HepG2 (cell line): ENCODE measurements at regions not wholly inside any gene's neighbourhood (a gene's known extent, or its start where the extent isn't known, plus 50 kb on each side); places are given as distances from the start of the nearest gene placed in this dataset.

ENCODE experiments used
- ARHGAP35 ChIP-seq: sonication (generic); formaldehyde crosslinking; IDR thresholded peaks from 2 replicates; pipeline ENCODE4 v1.9.0; 2022; ENCODE audit warnings: mild to moderate bottlenecking, inconsistent platforms, moderate library complexity, missing genetic modification reagents, borderline replicate concordance
- ARID5B ChIP-seq: IDR thresholded peaks from 2 replicates; pipeline ENCODE4 v1.4.0; 2020; ENCODE audit warnings: mild to moderate bottlenecking, missing genetic modification reagents
- CHD2 ChIP-seq: IDR thresholded peaks from 2 replicates; pipeline ENCODE4 v1.6.1; 2011; ENCODE audit warnings: low read depth, low read length, improper control_type of control experiment
- ESRRA ChIP-seq: sonication (generic); formaldehyde crosslinking; IDR thresholded peaks from 2 replicates; pipeline ENCODE4 v1.5.1; 2020; ENCODE audit warnings: mild to moderate bottlenecking, low read depth, missing genetic modification reagents
- HNRNPH1 ChIP-seq: fragments of 200-400 bp; formaldehyde crosslinking; optimal IDR thresholded peaks from 2 replicates; pipeline ENCODE3; 2017; ENCODE audit warnings: mild to moderate bottlenecking, low read depth, low read length
- NCOA2 ChIP-seq: sonication (generic); formaldehyde crosslinking; IDR thresholded peaks from 2 replicates; pipeline ENCODE4 v1.8.0; 2022; ENCODE audit warnings: inconsistent platforms
- SAP130 ChIP-seq: IDR thresholded peaks from 2 replicates; pipeline ENCODE4 v1.6.1; 2016; ENCODE audit warnings: low read depth
- ZNF274 ChIP-seq: sonication (generic); formaldehyde crosslinking; IDR thresholded peaks from 2 replicates; pipeline ENCODE4 v1.5.1; 2020; ENCODE audit warnings: mild to moderate bottlenecking, missing genetic modification reagents
- ZNF501 ChIP-seq: sonication (generic); formaldehyde crosslinking; IDR thresholded peaks from 2 replicates; pipeline ENCODE4 v1.5.1; 2020; ENCODE audit warnings: mild to moderate bottlenecking, moderate library complexity, missing genetic modification reagents
- ZNF678 ChIP-seq: sonication (generic); formaldehyde crosslinking; IDR thresholded peaks from 2 replicates; pipeline ENCODE4 v1.4.0; 2020; ENCODE audit warnings: mild to moderate bottlenecking, missing genetic modification reagents
- ZNF710 ChIP-seq: sonication (generic); formaldehyde crosslinking; IDR thresholded peaks from 2 replicates; pipeline ENCODE4 v1.5.0; 2020; ENCODE audit warnings: mild to moderate bottlenecking, missing genetic modification reagents, borderline replicate concordance
- ZNF777 ChIP-seq: sonication (generic); formaldehyde crosslinking; IDR thresholded peaks from 2 replicates; pipeline ENCODE4 v1.4.0; 2020; ENCODE audit warnings: missing genetic modification reagents
- TF ChIP-seq, protein P1 (sequence below): sonication (generic); formaldehyde crosslinking; IDR thresholded peaks from 2 replicates; pipeline ENCODE4 v1.8.0; 2022; ENCODE audit warnings: mild to moderate bottlenecking, missing genetic modification reagents, borderline replicate concordance
- TF ChIP-seq, protein P2 (sequence below): sonication (generic); formaldehyde crosslinking; conservative IDR thresholded peaks from 2 replicates; pipeline ENCODE4 v1.4.0; 2020; ENCODE audit warnings: missing genetic modification reagents
- TF ChIP-seq, protein P3 (sequence below): sonication (generic); formaldehyde crosslinking; IDR thresholded peaks from 2 replicates; pipeline ENCODE4 v1.4.0; 2020; ENCODE audit warnings: missing genetic modification reagents, borderline replicate concordance
- TF ChIP-seq, protein P4 (sequence below): sonication (generic); formaldehyde crosslinking; conservative IDR thresholded peaks from 2 replicates; pipeline ENCODE4 v1.8.0; 2022; ENCODE audit warnings: mild to moderate bottlenecking, moderate library complexity, missing genetic modification reagents

- TF ChIP-seq, protein P1, sequence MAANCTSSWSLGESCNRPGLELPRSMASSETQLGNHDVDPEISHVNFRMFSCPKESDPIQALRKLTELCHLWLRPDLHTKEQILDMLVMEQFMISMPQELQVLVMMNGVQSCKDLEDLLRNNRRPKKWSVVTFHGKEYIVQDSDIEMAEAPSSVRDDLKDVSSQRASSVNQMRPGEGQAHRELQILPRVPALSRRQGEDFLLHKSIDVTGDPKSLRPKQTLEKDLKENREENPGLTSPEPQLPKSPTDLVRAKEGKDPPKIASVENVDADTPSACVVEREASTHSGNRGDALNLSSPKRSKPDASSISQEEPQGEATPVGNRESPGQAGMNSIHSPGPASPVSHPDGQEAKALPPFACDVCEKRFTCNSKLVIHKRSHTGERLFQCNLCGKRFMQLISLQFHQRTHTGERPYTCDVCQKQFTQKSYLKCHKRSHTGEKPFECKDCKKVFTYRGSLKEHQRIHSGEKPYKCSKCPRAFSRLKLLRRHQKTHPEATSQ: peak; percentile 33; the same call in 1 of the 2 replicates
- TF ChIP-seq ZNF501 (CRISPR knock-in tag): no peak
- no peak for TF ChIP-seq ZNF678 (CRISPR knock-in tag)
- TF ChIP-seq ARHGAP35 (CRISPR knock-in tag): no peak
- TF ChIP-seq, protein P2, sequence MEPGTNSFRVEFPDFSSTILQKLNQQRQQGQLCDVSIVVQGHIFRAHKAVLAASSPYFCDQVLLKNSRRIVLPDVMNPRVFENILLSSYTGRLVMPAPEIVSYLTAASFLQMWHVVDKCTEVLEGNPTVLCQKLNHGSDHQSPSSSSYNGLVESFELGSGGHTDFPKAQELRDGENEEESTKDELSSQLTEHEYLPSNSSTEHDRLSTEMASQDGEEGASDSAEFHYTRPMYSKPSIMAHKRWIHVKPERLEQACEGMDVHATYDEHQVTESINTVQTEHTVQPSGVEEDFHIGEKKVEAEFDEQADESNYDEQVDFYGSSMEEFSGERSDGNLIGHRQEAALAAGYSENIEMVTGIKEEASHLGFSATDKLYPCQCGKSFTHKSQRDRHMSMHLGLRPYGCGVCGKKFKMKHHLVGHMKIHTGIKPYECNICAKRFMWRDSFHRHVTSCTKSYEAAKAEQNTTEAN (CRISPR knock-in tag): no peak
- no peak for TF ChIP-seq ZNF274
- no peak for TF ChIP-seq HNRNPH1
- no peak for TF ChIP-seq ZNF777 (CRISPR knock-in tag)
- TF ChIP-seq ESRRA: 0 out of 2 replicates have a peak, but pooled peaks have one; percentile 43
- TF ChIP-seq, protein P3, sequence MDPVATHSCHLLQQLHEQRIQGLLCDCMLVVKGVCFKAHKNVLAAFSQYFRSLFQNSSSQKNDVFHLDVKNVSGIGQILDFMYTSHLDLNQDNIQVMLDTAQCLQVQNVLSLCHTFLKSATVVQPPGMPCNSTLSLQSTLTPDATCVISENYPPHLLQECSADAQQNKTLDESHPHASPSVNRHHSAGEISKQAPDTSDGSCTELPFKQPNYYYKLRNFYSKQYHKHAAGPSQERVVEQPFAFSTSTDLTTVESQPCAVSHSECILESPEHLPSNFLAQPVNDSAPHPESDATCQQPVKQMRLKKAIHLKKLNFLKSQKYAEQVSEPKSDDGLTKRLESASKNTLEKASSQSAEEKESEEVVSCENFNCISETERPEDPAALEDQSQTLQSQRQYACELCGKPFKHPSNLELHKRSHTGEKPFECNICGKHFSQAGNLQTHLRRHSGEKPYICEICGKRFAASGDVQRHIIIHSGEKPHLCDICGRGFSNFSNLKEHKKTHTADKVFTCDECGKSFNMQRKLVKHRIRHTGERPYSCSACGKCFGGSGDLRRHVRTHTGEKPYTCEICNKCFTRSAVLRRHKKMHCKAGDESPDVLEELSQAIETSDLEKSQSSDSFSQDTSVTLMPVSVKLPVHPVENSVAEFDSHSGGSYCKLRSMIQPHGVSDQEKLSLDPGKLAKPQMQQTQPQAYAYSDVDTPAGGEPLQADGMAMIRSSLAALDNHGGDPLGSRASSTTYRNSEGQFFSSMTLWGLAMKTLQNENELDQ (CRISPR knock-in tag): no peak
- TF ChIP-seq CHD2: no peak
- TF ChIP-seq, protein P4, sequence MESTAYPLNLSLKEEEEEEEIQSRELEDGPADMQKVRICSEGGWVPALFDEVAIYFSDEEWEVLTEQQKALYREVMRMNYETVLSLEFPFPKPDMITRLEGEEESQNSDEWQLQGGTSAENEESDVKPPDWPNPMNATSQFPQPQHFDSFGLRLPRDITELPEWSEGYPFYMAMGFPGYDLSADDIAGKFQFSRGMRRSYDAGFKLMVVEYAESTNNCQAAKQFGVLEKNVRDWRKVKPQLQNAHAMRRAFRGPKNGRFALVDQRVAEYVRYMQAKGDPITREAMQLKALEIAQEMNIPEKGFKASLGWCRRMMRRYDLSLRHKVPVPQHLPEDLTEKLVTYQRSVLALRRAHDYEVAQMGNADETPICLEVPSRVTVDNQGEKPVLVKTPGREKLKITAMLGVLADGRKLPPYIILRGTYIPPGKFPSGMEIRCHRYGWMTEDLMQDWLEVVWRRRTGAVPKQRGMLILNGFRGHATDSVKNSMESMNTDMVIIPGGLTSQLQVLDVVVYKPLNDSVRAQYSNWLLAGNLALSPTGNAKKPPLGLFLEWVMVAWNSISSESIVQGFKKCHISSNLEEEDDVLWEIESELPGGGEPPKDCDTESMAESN (CRISPR knock-in tag): 0 out of 2 replicates have a peak, but pooled peaks have one; percentile 38
- peak; percentile 38; the same call in 1 of the 2 replicates for TF ChIP-seq SAP130 (CRISPR knock-in tag)
- peak; percentile 88 for TF ChIP-seq NCOA2 (CRISPR knock-in tag)
- TF ChIP-seq ZNF710 (CRISPR knock-in tag): peak; percentile 72; the same call in 1 of the 2 replicates
- peak; percentile 74; the same call in 1 of the 2 replicates for TF ChIP-seq ARID5B (CRISPR knock-in tag)
These were observed 284.2 kb upstream of the SEMA6A start (continued) for GRCh38 chr5:116858705-116859333.
